ENCODE measurements at regions not wholly inside any gene's neighbourhood (a gene's known extent, or its start where the extent isn't known, plus 50 kb on each side); places are given as distances from the start of the nearest gene placed in this dataset.
"Not testable (repeated sequence)": the region's sequence is repeated elsewhere in the genome, so short reads cannot be mapped to it uniquely, and the experiment has no call there.

DNA sequence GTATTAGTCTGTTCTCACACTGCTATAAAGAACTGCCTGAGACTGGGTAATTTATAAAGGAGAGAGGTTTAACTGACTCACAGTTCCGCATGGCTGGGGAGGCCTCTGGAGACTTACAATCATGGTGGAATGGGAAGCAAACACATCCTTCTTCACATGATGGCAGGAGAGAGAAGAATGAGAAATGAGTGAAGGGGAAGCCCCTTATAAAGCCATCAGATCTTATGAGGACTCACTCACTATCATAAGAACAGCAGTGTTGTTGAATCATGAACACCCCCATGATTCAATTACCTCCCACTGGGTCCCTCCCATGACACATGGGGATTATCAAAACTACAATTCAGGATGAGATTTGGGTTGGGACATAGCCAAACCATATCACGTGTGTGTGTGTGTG is 1764.4 kb upstream of the SEL1L start:
- TF ChIP-seq, protein P1, sequence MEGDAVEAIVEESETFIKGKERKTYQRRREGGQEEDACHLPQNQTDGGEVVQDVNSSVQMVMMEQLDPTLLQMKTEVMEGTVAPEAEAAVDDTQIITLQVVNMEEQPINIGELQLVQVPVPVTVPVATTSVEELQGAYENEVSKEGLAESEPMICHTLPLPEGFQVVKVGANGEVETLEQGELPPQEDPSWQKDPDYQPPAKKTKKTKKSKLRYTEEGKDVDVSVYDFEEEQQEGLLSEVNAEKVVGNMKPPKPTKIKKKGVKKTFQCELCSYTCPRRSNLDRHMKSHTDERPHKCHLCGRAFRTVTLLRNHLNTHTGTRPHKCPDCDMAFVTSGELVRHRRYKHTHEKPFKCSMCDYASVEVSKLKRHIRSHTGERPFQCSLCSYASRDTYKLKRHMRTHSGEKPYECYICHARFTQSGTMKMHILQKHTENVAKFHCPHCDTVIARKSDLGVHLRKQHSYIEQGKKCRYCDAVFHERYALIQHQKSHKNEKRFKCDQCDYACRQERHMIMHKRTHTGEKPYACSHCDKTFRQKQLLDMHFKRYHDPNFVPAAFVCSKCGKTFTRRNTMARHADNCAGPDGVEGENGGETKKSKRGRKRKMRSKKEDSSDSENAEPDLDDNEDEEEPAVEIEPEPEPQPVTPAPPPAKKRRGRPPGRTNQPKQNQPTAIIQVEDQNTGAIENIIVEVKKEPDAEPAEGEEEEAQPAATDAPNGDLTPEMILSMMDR (IDR thresholded peaks at IDR 0.05) = not testable (repeated sequence)
- not testable (repeated sequence) for TF ChIP-seq EP300 (IDR thresholded peaks at IDR 0.05)

Measured in ovary (tissue), 3 donors.